ENCODE measurements at regions not wholly inside any gene's neighbourhood (a gene's known extent, or its start where the extent isn't known, plus 50 kb on each side); places are given as distances from the start of the nearest gene placed in this dataset.

GRCh38 chr5:28077291-28078240 lies 1039.2 kb upstream of the CDH9 start:
- no peak for DNase-seq
- intact Hi-C loops (cut with micrococcal nuclease; ENCODE audit: unreplicated experiment), result no loop called here
- no peak for TF ChIP-seq CTCF (IDR thresholded peaks at IDR 0.05; ENCODE audit: unreplicated experiment)
- Mint-ChIP-seq H3K4me1 (ENCODE audit: low read depth, unreplicated experiment) (no peaks in the 10 kb centered on the region), H3K36me3 (ENCODE audit: insufficient read depth, unreplicated experiment) (no peaks in the 10 kb centered on the region), H3K27ac (ENCODE audit: unreplicated experiment) (no peak overlapping the region), H3K4me3 (ENCODE audit: low read depth, unreplicated experiment) (no peak overlapping the region), H3K9me3 (ENCODE audit: low read depth, unreplicated experiment) (no peaks in the 10 kb centered on the region), H3K27me3 (ENCODE audit: unreplicated experiment) (no peaks in the 10 kb centered on the region)
- CTCF ChIA-PET, result no interaction called here
- no TSS peak for BruUV-seq (replicated peaks)

- CTCF ChIA-PET, result no interaction called here
- H3K36me3 Mint-ChIP-seq (ENCODE audit: insufficient read depth, unreplicated experiment), result no peaks in the 10 kb centered on the region
- peaks cover 7% of the 10 kb centered on the region for H3K9me3 Mint-ChIP-seq (ENCODE audit: low read depth, unreplicated experiment)
- H3K27ac Mint-ChIP-seq (ENCODE audit: unreplicated experiment), result no peak overlapping the region
- no TSS peak for BruUV-seq (replicated peaks)
- H3K4me1 Mint-ChIP-seq (ENCODE audit: low read depth, unreplicated experiment), result no peaks in the 10 kb centered on the region
- intact Hi-C loops (cut with micrococcal nuclease; ENCODE audit: unreplicated experiment), result no loop called here
- TF ChIP-seq CTCF (IDR thresholded peaks at IDR 0.05; ENCODE audit: unreplicated experiment), result no peak
- no peak for DNase-seq
- no peaks in the 10 kb centered on the region for H3K27me3 Mint-ChIP-seq (ENCODE audit: unreplicated experiment)
- no peak overlapping the region for H3K4me3 Mint-ChIP-seq (ENCODE audit: low read depth, unreplicated experiment)
Observed at GRCh38 chr5:28066856-28067255, 1028.5 kb upstream of the CDH9 start.

GRCh38 chr5:28065656-28066055 lies 1027.3 kb upstream of the CDH9 start:
- intact Hi-C loops (cut with micrococcal nuclease; ENCODE audit: unreplicated experiment), result no loop called here
- H3K9me3 Mint-ChIP-seq (ENCODE audit: low read depth, unreplicated experiment), result peaks cover 7% of the 10 kb centered on the region
- TF ChIP-seq CTCF (IDR thresholded peaks at IDR 0.05; ENCODE audit: unreplicated experiment), result no peak
- CTCF ChIA-PET, result no interaction called here
- BruUV-seq (replicated peaks), result no TSS peak
- H3K4me3 Mint-ChIP-seq (ENCODE audit: low read depth, unreplicated experiment), result no peak overlapping the region
- no peaks in the 10 kb centered on the region for H3K4me1 Mint-ChIP-seq (ENCODE audit: low read depth, unreplicated experiment)
- no peak overlapping the region for H3K27ac Mint-ChIP-seq (ENCODE audit: unreplicated experiment)
- no peak for DNase-seq
- no peaks in the 10 kb centered on the region for H3K27me3 Mint-ChIP-seq (ENCODE audit: unreplicated experiment)
- no peaks in the 10 kb centered on the region for H3K36me3 Mint-ChIP-seq (ENCODE audit: insufficient read depth, unreplicated experiment)

GRCh38 chr5:28046596-28046995 lies 1008.2 kb upstream of the CDH9 start:
- no peaks in the 10 kb centered on the region for H3K36me3 Mint-ChIP-seq (ENCODE audit: insufficient read depth, unreplicated experiment)
- BruUV-seq (replicated peaks), result no TSS peak
- H3K27ac Mint-ChIP-seq (ENCODE audit: unreplicated experiment), result no peak overlapping the region
- CTCF ChIA-PET, result no interaction called here
- no peaks in the 10 kb centered on the region for H3K27me3 Mint-ChIP-seq (ENCODE audit: unreplicated experiment)
- DNase-seq, result no peak
- intact Hi-C loops (cut with micrococcal nuclease; ENCODE audit: unreplicated experiment), result no loop called here
- no peak for TF ChIP-seq CTCF (IDR thresholded peaks at IDR 0.05; ENCODE audit: unreplicated experiment)
- no peaks in the 10 kb centered on the region for H3K4me1 Mint-ChIP-seq (ENCODE audit: low read depth, unreplicated experiment)
- no peak overlapping the region for H3K4me3 Mint-ChIP-seq (ENCODE audit: low read depth, unreplicated experiment)
- H3K9me3 Mint-ChIP-seq (ENCODE audit: low read depth, unreplicated experiment), result peaks cover 3% of the 10 kb centered on the region
